ENCODE measurements at regions not wholly inside any gene's neighbourhood (a gene's known extent, or its start where the extent isn't known, plus 50 kb on each side); places are given as distances from the start of the nearest gene placed in this dataset.
"Not testable (repeated sequence)": the region's sequence is repeated elsewhere in the genome, so short reads cannot be mapped to it uniquely, and the experiment has no call there.

- H3K9me3 ChIP-seq (ENCODE audit: control insufficient read depth, low read length, poor library complexity, severe bottlenecking): no peaks in the 10 kb centered on the region
- no peak overlapping the region for H3K27ac Mint-ChIP-seq
- H3K4me1 Mint-ChIP-seq: peaks cover 14% of the 10 kb centered on the region
- DNase-seq (no peak), ATAC-seq (no peak)
- H3K4me3 Mint-ChIP-seq: no peak overlapping the region
- peaks cover under 1% of the 10 kb centered on the region for H3K27me3 Mint-ChIP-seq
- H3K36me3 Mint-ChIP-seq (ENCODE audit: low read depth): peaks cover 3% of the 10 kb centered on the region
Observed at GRCh38 chr15:26084771-26085170, 221.6 kb upstream of the ATP10A start.

GRCh38 chr15:26083896-26084295 is 220.8 kb upstream of the ATP10A start:
- no peak overlapping the region for H3K4me3 Mint-ChIP-seq
- DNase-seq (no peak), ATAC-seq (no peak)
- H3K27ac Mint-ChIP-seq: peak overlapping the region; percentile 87
- peaks cover 14% of the 10 kb centered on the region for H3K4me1 Mint-ChIP-seq
- no peaks in the 10 kb centered on the region for H3K27me3 Mint-ChIP-seq
- H3K9me3 ChIP-seq (ENCODE audit: control insufficient read depth, low read length, poor library complexity, severe bottlenecking): no peaks in the 10 kb centered on the region
- H3K36me3 Mint-ChIP-seq (ENCODE audit: low read depth): peaks cover 3% of the 10 kb centered on the region

GRCh38 chr15:26083457-26083856 is 220.3 kb upstream of the ATP10A start:
- Mint-ChIP-seq H3K4me3 (peak overlapping the region; percentile 77), H3K27ac (peak overlapping the region; percentile 87), H3K27me3 (no peaks in the 10 kb centered on the region)

GRCh38 chr15:26082221-26083109 is 219.3 kb upstream of the ATP10A start:
- peaks cover 3% of the 10 kb centered on the region for H3K36me3 Mint-ChIP-seq (ENCODE audit: low read depth)

More at GRCh38 chr15:26083457-26083856, 220.3 kb upstream of the ATP10A start:
- peaks cover 14% of the 10 kb centered on the region for H3K4me1 Mint-ChIP-seq
- ATAC-seq (no peak), DNase-seq (no peak)
- no peaks in the 10 kb centered on the region for H3K9me3 ChIP-seq (ENCODE audit: control insufficient read depth, low read length, poor library complexity, severe bottlenecking)
- H3K36me3 Mint-ChIP-seq (ENCODE audit: low read depth): peaks cover 3% of the 10 kb centered on the region

GRCh38 chr15:26081758-26082220 is 218.7 kb upstream of the ATP10A start:
- peaks cover 14% of the 10 kb centered on the region for H3K4me1 Mint-ChIP-seq
- peak overlapping the region; percentile 87 for H3K27ac Mint-ChIP-seq
- H3K4me3 Mint-ChIP-seq: peak overlapping the region; percentile 77
- peaks cover 3% of the 10 kb centered on the region for H3K36me3 Mint-ChIP-seq (ENCODE audit: low read depth)
- DNase-seq (no peak), ATAC-seq (no peak)
- H3K9me3 ChIP-seq (ENCODE audit: control insufficient read depth, low read length, poor library complexity, severe bottlenecking): no peaks in the 10 kb centered on the region
- no peaks in the 10 kb centered on the region for H3K27me3 Mint-ChIP-seq

More at GRCh38 chr15:26082221-26083109, 219.3 kb upstream of the ATP10A start:
- Mint-ChIP-seq H3K4me1 (peaks cover 14% of the 10 kb centered on the region), H3K4me3 (peak overlapping the region; percentile 77), H3K27me3 (no peaks in the 10 kb centered on the region), H3K27ac (peak overlapping the region; percentile 87)
- no peaks in the 10 kb centered on the region for H3K9me3 ChIP-seq (ENCODE audit: control insufficient read depth, low read length, poor library complexity, severe bottlenecking)
- DNase-seq: peak; percentile 82 to 92 (median 87)
- peak; percentile 96 for ATAC-seq

GRCh38 chr15:26075770-26076169 is 212.6 kb upstream of the ATP10A start:
- no peaks in the 10 kb centered on the region for H3K9me3 ChIP-seq (ENCODE audit: control insufficient read depth, low read length, poor library complexity, severe bottlenecking)
- Mint-ChIP-seq H3K27ac (no peak overlapping the region), H3K4me1 (no peaks in the 10 kb centered on the region), H3K4me3 (no peak overlapping the region), H3K27me3 (peaks cover 15% of the 10 kb centered on the region), H3K36me3 (ENCODE audit: low read depth) (peaks cover 2% of the 10 kb centered on the region)
- no peak for DNase-seq
- no peak for ATAC-seq

GRCh38 chr15:26073430-26074333 is 210.6 kb upstream of the ATP10A start:
- peaks cover 31% of the 10 kb centered on the region for H3K27me3 Mint-ChIP-seq
- no peaks in the 10 kb centered on the region for H3K9me3 ChIP-seq (ENCODE audit: control insufficient read depth, low read length, poor library complexity, severe bottlenecking)
- H3K36me3 Mint-ChIP-seq (ENCODE audit: low read depth): peaks cover 6% of the 10 kb centered on the region
- H3K4me3 Mint-ChIP-seq: no peak overlapping the region
- ATAC-seq (no peak), DNase-seq (no peak)
- H3K27ac Mint-ChIP-seq: no peak overlapping the region
- H3K4me1 Mint-ChIP-seq: peaks cover 3% of the 10 kb centered on the region

- peaks cover 37% of the 10 kb centered on the region for H3K27me3 Mint-ChIP-seq
- ATAC-seq: no peak
- H3K4me1 Mint-ChIP-seq: peaks cover 3% of the 10 kb centered on the region
- H3K9me3 ChIP-seq (ENCODE audit: control insufficient read depth, low read length, poor library complexity, severe bottlenecking): no peaks in the 10 kb centered on the region
- H3K4me3 Mint-ChIP-seq: no peak overlapping the region
- DNase-seq: no peak
- H3K36me3 Mint-ChIP-seq (ENCODE audit: low read depth): peaks cover 6% of the 10 kb centered on the region
- H3K27ac Mint-ChIP-seq: no peak overlapping the region
Observed at GRCh38 chr15:26070095-26070532, 207.0 kb upstream of the ATP10A start.

GRCh38 chr15:26069231-26069641 is 206.1 kb upstream of the ATP10A start:
- no peak overlapping the region for H3K27ac Mint-ChIP-seq
- H3K36me3 Mint-ChIP-seq (ENCODE audit: low read depth): peaks cover 6% of the 10 kb centered on the region
- H3K9me3 ChIP-seq (ENCODE audit: control insufficient read depth, low read length, poor library complexity, severe bottlenecking): no peaks in the 10 kb centered on the region
- DNase-seq (no peak), ATAC-seq (no peak)
- H3K4me3 Mint-ChIP-seq: no peak overlapping the region
- H3K4me1 Mint-ChIP-seq: peaks cover 3% of the 10 kb centered on the region
- H3K27me3 Mint-ChIP-seq: peaks cover 37% of the 10 kb centered on the region

- H3K9me3 ChIP-seq (ENCODE audit: control insufficient read depth, low read length, poor library complexity, severe bottlenecking): no peaks in the 10 kb centered on the region
- ATAC-seq: no peak
- Mint-ChIP-seq H3K36me3 (ENCODE audit: low read depth) (peaks cover 4% of the 10 kb centered on the region), H3K27ac (no peak overlapping the region), H3K4me1 (peaks cover 3% of the 10 kb centered on the region), H3K4me3 (no peak overlapping the region), H3K27me3 (peaks cover 35% of the 10 kb centered on the region)
- no peak for DNase-seq
Observed at GRCh38 chr15:26066896-26067295, 203.8 kb upstream of the ATP10A start.

GRCh38 chr15:26065723-26066122 is 202.6 kb upstream of the ATP10A start:
- Mint-ChIP-seq H3K27me3 (peaks cover 31% of the 10 kb centered on the region), H3K36me3 (ENCODE audit: low read depth) (peaks cover 4% of the 10 kb centered on the region), H3K4me3 (no peak overlapping the region), H3K4me1 (peaks cover 3% of the 10 kb centered on the region), H3K27ac (no peak overlapping the region)
- DNase-seq: no peak
- no peaks in the 10 kb centered on the region for H3K9me3 ChIP-seq (ENCODE audit: control insufficient read depth, low read length, poor library complexity, severe bottlenecking)
- ATAC-seq: no peak

GRCh38 chr15:26061248-26061647 is 198.1 kb upstream of the ATP10A start:
- no peak for ATAC-seq
- Mint-ChIP-seq H3K36me3 (ENCODE audit: low read depth) (no peaks in the 10 kb centered on the region), H3K4me3 (no peak overlapping the region), H3K27ac (no peak overlapping the region), H3K27me3 (peaks cover 11% of the 10 kb centered on the region), H3K4me1 (no peaks in the 10 kb centered on the region)
- no peak for DNase-seq
- no peaks in the 10 kb centered on the region for H3K9me3 ChIP-seq (ENCODE audit: control insufficient read depth, low read length, poor library complexity, severe bottlenecking)

- not testable (repeated sequence) for DNase-seq; H3K27ac Mint-ChIP-seq; H3K36me3 Mint-ChIP-seq (ENCODE audit: low read depth); ATAC-seq; H3K4me3 Mint-ChIP-seq; H3K4me1 Mint-ChIP-seq; H3K9me3 ChIP-seq (ENCODE audit: control insufficient read depth, low read length, poor library complexity, severe bottlenecking)
- H3K27me3 Mint-ChIP-seq: peaks cover 34% of the 10 kb centered on the region
Observed at GRCh38 chr15:26056766-26057165, 193.6 kb upstream of the ATP10A start.

Data from T-helper 17 cell (primary cell).